ENCODE measurements at regions not wholly inside any gene's neighbourhood (a gene's known extent, or its start where the extent isn't known, plus 50 kb on each side); places are given as distances from the start of the nearest gene placed in this dataset.

DNA sequence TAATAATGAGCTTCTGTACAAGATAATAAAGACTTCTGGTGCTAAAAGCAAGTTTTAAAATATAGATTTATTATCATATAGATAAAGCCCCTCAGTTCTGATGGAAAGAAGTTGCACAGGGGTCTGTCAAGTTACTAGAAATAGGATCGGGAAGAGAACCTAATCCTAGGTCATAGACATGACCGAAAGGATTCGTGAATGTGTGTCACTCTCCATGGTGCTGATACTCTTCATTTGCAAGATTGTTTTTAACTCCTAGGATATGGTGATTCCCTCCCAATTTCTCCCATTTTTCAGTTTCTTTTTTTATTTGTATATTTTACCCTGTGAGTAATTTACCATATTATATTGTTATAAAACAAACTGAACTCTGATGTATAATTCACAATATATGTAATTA is 58.9 kb upstream of the CTNNA2 start:
- DNase-seq = no peak

DNA sequence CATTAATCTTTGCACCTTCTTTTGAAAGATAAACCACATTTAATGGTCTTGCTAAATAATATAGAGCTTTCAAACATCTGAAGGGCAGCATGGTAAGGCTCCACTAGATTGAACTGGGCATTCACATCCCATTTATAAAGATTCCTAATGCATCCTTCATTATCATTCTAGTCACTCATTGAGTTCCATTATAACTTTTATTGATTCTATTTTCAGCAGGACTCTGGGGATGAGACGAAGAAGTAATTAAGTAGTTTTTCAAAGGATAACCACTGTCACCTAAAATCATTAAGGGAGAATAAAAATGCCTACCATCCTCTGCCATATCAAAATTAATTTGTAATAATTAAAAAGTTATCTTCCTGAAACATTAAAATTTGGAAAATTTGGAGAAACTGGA is 60.2 kb upstream of the CTNNA2 start:
- no peak for DNase-seq

DNA sequence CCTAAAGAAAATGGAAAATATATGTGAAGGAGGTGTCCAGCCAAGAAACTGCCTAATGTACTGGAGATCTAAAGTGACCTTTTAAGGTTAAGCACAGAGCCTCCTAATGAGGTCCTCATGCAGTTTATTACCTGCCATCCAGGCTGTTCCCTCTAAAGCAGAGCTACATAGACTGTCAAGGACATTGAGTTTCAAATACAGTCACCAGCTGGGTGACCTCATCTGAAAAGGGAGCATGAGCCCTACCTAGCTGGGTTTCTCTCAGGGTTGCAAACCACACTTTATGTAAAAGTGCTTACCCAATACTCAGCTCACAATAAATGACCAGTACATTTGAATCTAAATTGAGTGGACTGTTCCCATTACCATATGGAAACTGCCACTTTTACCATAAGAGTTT is 65.4 kb upstream of the CTNNA2 start:
- DNase-seq = no peak

DNA sequence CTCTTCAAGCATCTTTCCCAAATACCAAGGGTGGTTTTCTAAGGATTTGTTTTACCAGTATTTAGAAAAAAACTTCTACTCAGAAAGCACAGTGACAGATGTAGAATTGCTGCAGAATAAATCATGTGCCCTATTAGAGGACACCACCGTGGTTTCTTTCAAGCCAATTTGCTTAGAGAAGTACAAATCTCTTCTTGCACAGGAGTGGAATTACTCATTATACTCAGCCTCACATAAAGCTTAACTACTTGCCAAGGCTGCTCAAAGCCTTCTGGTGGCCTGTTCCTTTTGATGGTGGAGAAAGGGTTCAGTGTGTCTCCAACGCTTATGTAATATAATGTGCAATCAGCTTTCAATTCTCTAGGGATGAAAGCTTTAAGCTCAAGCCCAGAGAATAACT is 66.5 kb upstream of the CTNNA2 start:
- no peak for DNase-seq

DNA sequence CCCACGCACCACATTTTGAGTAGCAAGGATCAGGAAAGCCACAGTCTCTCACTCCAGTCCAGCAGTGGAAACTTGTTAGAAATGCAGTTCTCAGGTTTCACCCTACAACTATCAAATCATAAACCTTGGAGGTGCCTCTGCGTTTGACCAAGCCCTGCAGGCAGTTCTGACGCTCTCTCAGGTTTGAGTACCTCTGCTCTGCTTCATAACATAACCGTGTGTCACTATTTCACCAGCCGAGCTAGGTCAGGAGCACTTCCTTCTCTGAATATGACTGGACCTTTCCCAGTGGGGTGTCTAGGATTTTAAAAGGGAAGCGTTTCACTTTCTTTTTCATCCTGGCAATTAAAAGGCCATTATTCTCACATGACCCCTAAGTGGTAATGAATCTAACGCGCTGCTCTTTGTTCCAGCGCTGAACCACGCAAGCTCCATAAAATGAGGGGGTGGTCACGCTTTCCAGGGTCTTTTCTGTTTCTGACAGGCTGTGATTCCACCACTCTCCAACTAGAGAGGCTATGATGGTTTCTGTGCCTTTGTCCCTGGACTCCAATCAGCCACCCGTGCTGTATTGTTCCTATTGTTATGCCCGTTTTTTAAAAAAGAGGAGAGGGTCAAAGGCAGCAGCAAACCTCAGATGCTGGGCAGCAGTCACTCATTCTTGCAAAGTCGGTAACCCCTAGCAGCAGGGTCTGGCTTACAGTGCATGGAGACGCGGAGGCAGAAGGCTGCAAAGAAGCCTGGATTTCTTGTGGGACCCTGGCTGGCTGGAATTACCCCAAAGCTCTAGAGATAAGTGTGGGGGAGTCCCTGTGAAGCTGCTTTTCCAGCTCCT is 75.2 kb upstream of the CTNNA2 start:
- no peak for DNase-seq

DNA sequence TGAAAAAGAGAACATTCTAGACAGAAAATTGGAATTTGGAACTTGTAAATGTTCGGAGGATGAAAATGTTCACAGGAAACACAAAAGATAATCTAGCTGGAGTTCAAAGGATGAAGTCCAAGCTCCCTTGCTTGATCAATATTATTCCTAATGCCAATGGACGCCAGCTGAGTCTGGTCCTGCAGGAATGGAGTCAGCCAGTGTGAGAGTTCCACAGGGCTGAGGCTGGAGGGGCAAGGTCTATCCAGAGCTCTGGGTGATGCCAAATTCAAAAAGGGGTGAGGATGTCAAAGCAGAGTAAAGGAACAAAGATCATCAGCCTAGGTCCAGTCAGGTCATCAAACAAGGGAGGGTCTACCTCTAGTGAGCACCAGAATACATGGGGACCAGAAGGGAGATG is 78.5 kb upstream of the CTNNA2 start:
- DNase-seq = no peak

DNA sequence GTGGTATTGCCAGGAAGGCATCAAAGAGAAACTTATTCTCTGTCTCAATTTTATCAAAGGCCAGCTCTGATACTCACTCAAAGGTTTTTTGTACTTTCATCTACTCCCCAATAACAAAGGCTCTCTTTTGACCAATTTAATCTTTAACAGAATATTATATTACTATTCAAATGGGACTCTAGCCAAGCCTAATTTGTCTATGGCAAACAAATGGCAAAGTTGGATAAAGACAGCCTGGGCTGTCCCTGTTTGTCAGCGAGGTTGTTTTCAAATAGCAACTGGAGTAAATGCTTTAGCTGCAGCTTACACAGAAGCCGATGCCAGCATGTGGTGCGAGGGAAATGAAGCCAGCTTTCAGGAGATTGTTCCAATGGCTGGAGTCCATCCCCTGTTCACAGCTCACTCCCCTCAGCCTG is 80.1 kb upstream of the CTNNA2 start:
- DNase-seq = no peak

DNA sequence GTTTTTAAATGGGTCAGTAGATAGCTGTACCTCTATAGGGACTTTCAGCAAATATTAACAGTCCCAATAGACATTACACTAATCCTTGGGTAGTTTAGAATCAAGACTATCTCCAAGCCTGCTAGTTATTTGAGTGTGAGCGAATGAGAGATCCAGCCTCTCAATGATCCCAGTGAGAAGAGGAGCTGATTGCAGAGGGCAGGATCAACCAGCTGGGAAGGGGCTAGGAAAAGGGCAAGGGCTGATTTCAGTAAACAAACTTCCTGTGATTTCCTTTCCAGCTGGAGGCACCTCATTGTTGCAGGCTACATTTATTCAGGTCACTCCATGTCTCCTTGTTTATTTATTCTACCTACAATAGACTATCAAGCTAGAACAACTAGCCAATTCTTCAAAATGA is 84.1 kb upstream of the CTNNA2 start:
- DNase-seq = no peak

DNA sequence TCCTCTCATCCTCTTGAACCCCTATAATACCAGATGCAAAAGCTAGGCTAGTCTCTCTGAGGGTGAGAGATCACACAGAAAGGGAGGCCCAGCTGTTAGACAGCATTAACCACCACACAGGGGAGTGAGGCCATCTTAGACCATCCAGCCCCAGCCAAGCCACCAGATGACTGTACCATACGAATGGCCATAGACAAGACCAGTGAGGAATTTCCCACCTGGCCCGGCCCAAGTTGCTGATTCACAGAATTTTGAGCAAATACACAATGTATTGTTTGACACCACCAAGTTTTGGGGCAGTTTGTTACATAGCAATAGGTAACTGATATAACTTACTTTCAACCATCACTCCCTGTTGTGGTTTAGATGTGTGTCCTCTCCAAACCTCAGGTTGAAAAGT is 98.2 kb upstream of the CTNNA2 start:
- DNase-seq = no peak

DNA sequence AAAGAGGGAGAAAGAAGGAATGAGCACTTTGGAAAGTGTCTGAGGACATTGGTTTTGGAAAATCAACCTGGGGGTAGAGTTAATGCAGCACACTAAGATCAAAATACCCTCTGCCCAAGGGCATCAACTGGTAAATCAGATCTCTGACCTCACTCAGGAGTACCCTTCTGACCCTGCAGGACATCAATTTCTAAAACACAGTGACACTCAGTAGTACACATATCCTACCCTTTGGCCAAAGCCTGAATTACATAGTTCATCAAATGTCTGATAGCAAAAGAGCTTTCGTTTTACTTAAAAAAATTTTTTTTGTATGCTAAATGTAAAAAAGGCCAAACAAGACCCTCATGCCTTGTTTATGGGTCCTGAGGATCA is 118.4 kb upstream of the CTNNA2 start:
- DNase-seq = no peak

DNA sequence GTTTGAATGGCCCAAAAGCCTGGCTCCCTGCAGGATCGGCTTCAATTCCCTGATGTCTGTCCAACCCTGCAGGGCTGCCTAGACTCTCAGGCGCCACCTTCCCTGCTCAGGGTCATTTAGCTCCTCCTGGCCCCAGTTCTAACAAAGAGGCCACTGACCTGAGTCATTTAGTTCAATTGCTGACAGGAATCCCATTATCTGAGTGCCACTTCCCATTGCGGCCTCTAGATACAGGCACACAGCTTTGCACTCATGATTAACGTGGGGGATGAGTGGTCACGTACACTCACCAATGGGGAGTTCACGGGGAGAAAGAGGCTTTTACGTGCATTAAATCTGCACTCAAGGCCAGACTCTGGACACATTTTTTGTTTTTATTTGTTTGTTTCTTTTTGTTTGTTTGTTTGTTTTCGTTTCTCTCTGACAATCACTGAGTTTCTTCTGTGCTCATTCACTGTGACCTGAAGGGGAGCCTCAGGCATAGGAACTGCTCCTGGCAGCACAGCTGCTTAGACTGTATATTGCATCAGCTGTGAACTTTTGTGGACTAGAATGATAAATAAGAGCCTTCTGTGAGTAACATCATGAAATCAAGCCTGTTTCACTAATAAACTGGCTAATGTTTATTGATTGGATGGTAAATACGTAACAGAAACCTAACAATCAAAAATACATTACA is 118.9 kb upstream of the CTNNA2 start:
- DNase-seq = no peak

DNA sequence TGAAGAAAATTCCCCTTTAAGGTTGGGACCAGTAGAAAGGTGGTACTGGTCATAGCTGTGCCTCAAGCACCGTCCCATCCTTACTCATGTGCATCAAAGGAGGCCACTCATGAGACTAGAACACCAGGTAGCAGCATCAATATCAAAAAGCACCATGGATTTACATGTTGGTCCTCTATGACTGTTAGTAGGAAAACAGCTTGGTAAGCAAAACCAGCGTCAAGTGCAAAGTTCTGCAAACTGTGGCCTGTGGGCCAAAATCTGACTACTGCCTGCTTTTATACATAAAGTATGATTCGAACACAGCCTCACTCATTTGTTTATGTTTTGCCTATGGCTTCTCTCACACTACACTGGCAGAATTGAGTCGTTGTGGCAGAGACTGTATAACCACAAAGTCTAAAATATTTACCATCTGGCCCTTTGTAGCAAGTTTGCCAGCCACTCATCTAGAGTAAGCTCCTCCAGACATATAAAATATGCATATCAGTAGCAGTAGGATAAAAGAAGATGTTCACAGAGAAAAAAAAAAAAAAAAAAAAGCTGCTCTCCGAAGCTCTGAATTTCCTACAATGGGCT is 119.7 kb upstream of the CTNNA2 start:
- no peak for DNase-seq

DNA sequence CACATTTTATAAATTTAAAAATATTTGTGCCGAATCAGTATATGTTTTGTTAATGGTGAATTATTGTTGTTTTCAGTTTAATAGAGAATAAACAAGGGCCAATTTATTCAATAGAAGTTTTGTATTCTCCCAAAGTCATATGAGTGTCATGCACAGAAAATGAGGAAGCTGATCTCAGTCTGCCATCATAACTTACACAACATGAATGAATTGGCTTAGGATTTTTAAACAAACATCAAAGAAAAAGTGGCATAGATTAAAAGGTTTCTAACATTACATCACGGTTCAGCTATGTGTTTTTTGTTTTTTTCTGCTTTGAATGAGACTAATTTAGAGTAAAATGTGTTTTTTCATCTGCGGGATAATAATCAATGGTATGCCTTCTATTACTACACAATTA is 123.4 kb upstream of the CTNNA2 start:
- DNase-seq = no peak

DNA sequence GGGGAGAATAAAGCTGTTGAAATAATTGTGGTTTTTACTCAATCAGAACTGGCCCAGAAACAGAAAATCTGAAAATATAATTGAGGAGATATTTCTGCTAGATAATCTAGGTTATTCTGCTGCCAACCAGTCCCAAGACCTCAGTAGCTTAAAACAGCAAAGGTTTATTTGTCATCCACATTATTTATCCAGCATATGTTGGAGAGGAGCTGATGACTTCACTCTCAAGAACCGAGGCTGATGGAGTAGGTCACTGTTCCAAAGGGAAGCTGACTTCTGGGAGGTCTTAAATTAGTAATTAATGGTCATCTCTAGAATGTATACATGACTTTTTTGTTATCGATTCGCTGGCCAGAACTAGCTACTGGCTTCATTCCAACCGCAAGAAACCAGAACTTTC is 124.8 kb upstream of the CTNNA2 start:
- no peak for DNase-seq

DNA sequence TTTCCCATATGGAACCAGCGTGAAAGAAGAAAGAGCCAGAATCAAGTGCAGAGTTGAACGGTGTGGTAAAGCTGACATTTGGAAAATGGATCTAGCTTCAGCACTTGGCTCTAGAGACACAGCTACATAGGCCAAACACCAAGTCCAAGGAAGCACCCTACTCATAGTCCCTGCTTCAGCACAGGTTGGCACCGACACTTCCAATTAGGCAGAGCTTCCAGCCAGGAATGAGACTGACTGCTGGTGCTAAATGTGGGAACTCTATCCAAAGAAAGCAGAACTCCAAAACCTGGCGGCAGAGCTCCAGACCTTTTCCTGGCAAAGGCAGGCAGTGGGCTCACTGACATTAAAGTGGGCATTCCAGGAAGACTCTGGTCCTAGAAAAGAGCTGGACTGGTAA is 125.4 kb upstream of the CTNNA2 start:
- no peak for DNase-seq

DNA sequence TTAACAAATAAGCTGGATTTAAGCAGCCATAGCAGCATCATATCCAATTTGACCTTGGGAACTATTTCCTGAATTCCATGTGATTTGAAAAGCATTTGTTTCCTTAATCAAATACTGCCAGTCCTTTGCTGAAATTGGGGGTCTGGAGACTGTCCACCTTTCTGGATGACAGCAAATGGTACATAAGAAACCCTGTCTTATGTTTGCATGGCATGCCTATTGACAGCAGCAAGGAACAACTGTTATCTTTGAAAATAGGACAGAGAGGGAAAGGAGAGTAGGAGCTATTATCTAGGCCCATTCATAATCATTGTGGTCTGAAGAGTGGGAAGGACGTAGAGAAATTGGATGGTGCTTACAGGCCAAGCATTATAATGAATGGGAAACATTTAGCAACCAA is 129.2 kb upstream of the CTNNA2 start:
- no peak for DNase-seq

DNA sequence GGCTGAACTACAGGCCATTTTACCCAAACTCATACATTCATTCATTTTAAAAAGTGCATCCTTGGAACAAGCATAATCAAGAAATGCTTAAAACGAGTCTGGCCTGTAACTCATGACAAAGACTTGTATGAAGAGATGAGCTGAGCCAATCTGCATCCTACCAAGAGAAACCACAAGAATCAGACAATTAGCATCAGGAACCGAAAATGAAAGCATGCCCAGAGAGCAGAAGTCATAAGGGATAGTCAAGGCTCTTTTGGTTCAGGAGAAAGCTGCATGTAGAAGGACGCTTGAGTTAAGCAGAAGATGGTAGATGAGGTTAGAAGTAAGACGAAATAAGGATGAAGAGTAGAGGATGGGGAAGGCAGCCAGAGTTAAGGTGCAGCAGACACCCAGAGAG is 137.0 kb upstream of the CTNNA2 start:
- no peak for DNase-seq

DNA sequence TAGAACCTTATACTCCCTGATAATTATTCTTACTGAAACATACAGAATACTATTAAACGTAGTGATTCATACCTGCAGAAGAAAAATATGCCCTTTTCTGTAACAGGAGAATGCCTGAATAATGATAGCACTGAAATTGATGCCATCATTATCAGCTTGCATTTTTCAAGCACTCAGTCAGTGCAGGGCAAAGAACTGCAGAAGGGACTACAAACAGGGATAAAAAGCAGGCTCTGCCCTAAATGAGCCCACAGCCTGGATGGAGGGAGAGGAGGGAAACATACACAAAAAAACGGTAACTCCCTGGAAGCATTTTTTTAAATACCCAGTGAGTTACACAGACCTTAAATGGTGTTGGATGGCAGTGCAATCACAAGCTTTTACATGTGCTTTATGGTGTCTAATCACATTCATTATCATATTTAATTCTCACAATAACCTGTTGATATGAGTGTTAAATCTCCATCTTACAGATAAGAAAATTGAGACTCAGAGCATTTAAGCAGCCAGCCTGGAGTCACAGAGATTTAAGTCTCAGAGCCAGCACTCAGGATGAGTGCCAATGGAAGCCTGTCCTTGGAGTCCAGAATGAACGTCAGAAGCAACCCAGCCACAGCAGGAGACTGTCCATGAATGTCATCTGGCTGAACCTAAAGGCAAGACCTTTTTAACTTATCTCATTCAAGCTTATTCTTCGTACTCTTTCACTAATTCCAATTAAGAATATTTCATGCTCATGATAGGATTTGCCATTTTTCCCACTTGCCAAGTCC is 139.3 kb upstream of the CTNNA2 start:
- DNase-seq = no peak

DNA sequence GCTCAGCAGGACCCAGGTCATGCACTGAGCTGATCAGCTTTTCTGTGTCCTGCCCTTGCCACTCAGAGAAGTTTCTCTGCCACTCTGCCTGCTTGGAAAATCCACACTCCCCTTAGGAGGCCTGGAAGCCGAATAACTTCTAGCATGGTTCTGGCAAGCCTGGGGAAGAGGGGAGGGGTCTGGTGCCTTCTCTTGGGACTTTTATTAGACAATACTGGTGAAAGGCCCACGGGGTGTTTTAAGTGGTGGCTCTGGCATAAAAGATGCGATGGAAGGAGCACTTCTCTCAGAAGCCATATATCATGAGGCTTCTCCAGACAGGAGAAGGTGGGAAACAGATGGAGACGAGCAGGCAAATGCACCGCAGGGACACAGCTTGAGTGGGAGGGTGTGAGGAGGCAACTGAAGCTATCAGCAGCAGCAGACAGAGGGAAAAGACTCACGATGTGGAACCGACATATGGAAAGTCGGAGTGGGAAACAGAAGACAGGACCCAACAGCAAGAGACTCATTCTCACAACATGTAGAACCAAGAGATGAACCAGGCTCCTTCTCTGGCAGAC is 141.8 kb upstream of the CTNNA2 start:
- no peak for DNase-seq

DNA sequence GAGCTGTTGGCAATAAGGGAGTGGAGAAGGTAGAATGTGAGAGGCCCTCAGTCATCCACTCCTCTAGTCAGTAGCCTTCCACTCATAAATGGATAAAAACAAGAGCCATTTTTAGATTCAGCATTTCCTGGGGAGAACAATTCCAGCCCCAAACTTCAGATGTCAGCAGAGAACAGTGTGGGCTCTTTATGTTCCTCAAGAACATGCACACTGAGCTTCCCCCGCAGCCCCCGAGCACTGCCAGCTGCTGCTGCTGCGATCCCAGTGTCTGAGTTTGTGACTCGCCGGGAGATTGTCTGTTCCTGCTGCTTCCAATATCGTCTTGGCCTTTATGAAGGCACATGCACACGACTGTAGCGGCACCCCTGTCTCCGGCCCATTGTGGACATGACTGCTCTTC is 143.7 kb upstream of the CTNNA2 start:
- DNase-seq = no peak

DNA sequence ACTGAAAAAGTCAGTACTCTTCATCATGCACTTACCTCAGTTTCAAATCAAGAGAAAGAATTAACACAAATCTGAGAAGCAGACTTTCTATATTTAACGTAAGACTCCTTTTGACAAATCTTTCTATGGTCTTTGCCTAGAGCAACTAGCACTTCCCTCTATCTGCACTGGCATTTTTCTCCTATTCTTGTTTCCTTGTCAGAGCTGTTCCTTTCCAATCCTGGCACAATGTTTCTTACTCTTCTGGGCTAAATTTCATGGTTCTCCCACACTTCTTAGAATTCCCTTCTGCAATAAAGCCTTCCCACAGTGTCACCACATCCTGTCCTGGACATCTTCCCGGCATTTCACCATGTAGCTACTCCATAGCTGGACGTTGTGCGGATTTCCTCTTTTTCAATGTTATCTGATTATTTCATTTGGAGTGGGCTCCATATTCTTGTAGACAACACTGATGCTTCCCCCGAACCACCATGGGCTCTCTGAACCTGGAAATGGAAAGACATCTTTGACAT is 144.7 kb upstream of the CTNNA2 start:
- no peak for DNase-seq

DNA sequence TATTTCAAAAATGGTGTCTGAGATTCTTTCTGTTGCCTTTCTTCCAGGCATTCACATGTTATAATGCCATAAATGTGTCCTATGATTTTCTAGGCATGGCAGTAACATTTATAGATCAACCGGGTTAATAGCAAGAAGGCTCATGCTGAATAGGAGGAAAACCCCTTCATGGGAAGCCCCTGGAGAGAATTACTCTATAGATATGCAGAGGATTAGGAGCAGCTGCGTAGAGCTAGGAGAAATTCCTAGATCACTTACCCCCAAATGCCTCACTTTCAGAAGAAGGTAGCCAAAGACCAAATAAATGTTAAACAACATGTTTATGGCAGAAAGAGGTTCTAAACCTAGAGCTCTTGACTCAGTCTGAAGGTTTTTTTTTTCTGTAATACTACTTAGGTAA is 153.4 kb upstream of the CTNNA2 start:
- no peak for DNase-seq

DNA sequence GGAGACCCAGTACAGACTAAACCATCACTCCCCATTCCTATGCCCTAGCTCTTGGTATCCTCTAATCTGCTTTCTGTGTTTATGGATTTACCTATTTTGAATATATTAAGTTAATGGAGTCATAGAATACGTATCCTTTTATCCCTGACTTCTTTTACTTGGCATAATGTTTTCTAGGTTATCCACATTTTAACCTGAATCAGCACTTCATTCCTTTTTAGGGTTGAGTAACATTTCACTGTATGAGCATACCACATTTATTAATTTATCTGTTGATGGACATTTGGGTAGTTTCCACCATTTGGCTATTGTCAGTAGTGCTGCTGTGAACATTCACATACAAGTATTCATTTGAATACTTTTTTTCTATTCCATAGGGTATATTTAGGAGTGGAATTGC is 157.3 kb upstream of the CTNNA2 start:
- DNase-seq = no peak

Data from KG1 (cell line).